ENCODE measurements at regions not wholly inside any gene's neighbourhood (a gene's known extent, or its start where the extent isn't known, plus 50 kb on each side); places are given as distances from the start of the nearest gene placed in this dataset.
"Not testable (repeated sequence)": the region's sequence is repeated elsewhere in the genome, so short reads cannot be mapped to it uniquely, and the experiment has no call there.

- H3K4me2 ChIP-seq (ENCODE audit: low read length), result no peak overlapping the region
- H3K27ac ChIP-seq (ENCODE audit: low read depth, low read length, poor library complexity, severe bottlenecking), result no peak overlapping the region
- H3K4me1 ChIP-seq (ENCODE audit: insufficient read depth, low read length, severe bottlenecking), result no peaks in the 10 kb centered on the region
- no peak for TF ChIP-seq CTCF (IDR thresholded peaks at IDR 0.05; ENCODE audit: low read length)
- TF ChIP-seq EZH2 (IDR thresholded peaks at IDR 0.05; ENCODE audit: borderline replicate concordance, low read length), result no peak
- no peaks in the 10 kb centered on the region for H3K79me2 ChIP-seq (ENCODE audit: insufficient read depth, low read length)
- H3K9ac ChIP-seq (ENCODE audit: low read length), result no peak overlapping the region
- no peak overlapping the region for H2AFZ ChIP-seq (ENCODE audit: low read length)
- H4K20me1 ChIP-seq (ENCODE audit: insufficient read depth, low read length), result no peaks in the 10 kb centered on the region
- 0 out of 2 replicates have a peak, but pooled peaks cover 2% of the 10 kb centered on the region for H3K9me3 ChIP-seq (ENCODE audit: low read length)
- H3F3A ChIP-seq (ENCODE audit: insufficient read depth, low read length), result no peaks in the 10 kb centered on the region
- H3K4me3 ChIP-seq (ENCODE audit: low read depth, low read length, poor library complexity, severe bottlenecking), result no peak overlapping the region
- no peaks in the 10 kb centered on the region for H3K9me2 ChIP-seq (ENCODE audit: low read depth, low read length)
- H3K36me3 ChIP-seq (ENCODE audit: insufficient read depth, low read length), result no peaks in the 10 kb centered on the region
- H3K27me3 ChIP-seq (ENCODE audit: insufficient read depth, low read length), result no peaks in the 10 kb centered on the region; the same call in 1 of the 2 replicates
Measured at GRCh38 chr14:58992935-58993334, 195.5 kb upstream of the DAAM1 start.

DNA sequence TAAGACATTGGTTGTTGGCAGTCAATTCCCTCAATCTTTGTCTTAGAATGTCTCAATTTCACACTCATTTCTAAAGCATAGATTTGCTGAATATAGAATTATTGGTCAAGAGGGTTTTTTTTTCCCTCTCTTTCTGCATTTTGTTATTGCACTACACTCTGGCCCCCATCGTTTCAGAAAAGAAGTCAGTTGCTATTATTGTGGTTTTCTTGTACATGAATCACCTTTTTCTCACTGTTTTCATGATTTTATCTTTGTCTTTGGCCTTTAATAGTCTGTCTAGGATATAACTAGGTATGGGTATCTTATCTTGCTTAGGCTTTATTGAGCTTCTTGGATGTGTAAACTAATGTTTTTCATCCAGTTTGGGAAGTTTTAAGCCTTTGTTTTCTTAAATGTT is 194.3 kb upstream of the DAAM1 start:
- no peaks in the 10 kb centered on the region for H3K36me3 ChIP-seq (ENCODE audit: insufficient read depth, low read length)
- H3K9me3 ChIP-seq (ENCODE audit: low read length), result 0 out of 2 replicates have a peak, but pooled peaks cover 2% of the 10 kb centered on the region
- no peaks in the 10 kb centered on the region for H3K27me3 ChIP-seq (ENCODE audit: insufficient read depth, low read length)
- H2AFZ ChIP-seq (ENCODE audit: low read length), result no peak overlapping the region
- TF ChIP-seq CTCF (IDR thresholded peaks at IDR 0.05; ENCODE audit: low read length), result no peak
- TF ChIP-seq EZH2 (IDR thresholded peaks at IDR 0.05; ENCODE audit: borderline replicate concordance, low read length), result no peak
- no peak overlapping the region for H3K4me3 ChIP-seq (ENCODE audit: low read depth, low read length, poor library complexity, severe bottlenecking)
- H3K9me2 ChIP-seq (ENCODE audit: low read depth, low read length), result no peaks in the 10 kb centered on the region
- no peak overlapping the region for H3K4me2 ChIP-seq (ENCODE audit: low read length)
- no peaks in the 10 kb centered on the region for H3F3A ChIP-seq (ENCODE audit: insufficient read depth, low read length)
- H3K27ac ChIP-seq (ENCODE audit: low read depth, low read length, poor library complexity, severe bottlenecking), result no peak overlapping the region
- H3K4me1 ChIP-seq (ENCODE audit: insufficient read depth, low read length, severe bottlenecking), result no peaks in the 10 kb centered on the region
- H3K9ac ChIP-seq (ENCODE audit: low read length), result no peak overlapping the region
- no peaks in the 10 kb centered on the region for H3K79me2 ChIP-seq (ENCODE audit: insufficient read depth, low read length)
- no peaks in the 10 kb centered on the region for H4K20me1 ChIP-seq (ENCODE audit: insufficient read depth, low read length)

GRCh38 chr14:59004012-59004411 is 184.5 kb upstream of the DAAM1 start:
- no peak for TF ChIP-seq CTCF (IDR thresholded peaks at IDR 0.05; ENCODE audit: low read length)
- no peak for TF ChIP-seq EZH2 (IDR thresholded peaks at IDR 0.05; ENCODE audit: borderline replicate concordance, low read length)
- no peaks in the 10 kb centered on the region for H3K36me3 ChIP-seq (ENCODE audit: insufficient read depth, low read length)
- no peaks in the 10 kb centered on the region for H3F3A ChIP-seq (ENCODE audit: insufficient read depth, low read length)
- H4K20me1 ChIP-seq (ENCODE audit: insufficient read depth, low read length), result no peaks in the 10 kb centered on the region
- H3K9ac ChIP-seq (ENCODE audit: low read length), result no peak overlapping the region
- H3K4me3 ChIP-seq (ENCODE audit: low read depth, low read length, poor library complexity, severe bottlenecking), result no peak overlapping the region
- H3K27me3 ChIP-seq (ENCODE audit: insufficient read depth, low read length), result no peaks in the 10 kb centered on the region
- 0 out of 2 replicates have a peak, but pooled peaks cover 3% of the 10 kb centered on the region for H3K9me3 ChIP-seq (ENCODE audit: low read length)
- no peak overlapping the region for H3K27ac ChIP-seq (ENCODE audit: low read depth, low read length, poor library complexity, severe bottlenecking)
- H3K79me2 ChIP-seq (ENCODE audit: insufficient read depth, low read length), result no peaks in the 10 kb centered on the region
- no peaks in the 10 kb centered on the region for H3K9me2 ChIP-seq (ENCODE audit: low read depth, low read length)
- H3K4me2 ChIP-seq (ENCODE audit: low read length), result no peak overlapping the region
- no peaks in the 10 kb centered on the region for H3K4me1 ChIP-seq (ENCODE audit: insufficient read depth, low read length, severe bottlenecking)
- H2AFZ ChIP-seq (ENCODE audit: low read length), result no peak overlapping the region

DNA sequence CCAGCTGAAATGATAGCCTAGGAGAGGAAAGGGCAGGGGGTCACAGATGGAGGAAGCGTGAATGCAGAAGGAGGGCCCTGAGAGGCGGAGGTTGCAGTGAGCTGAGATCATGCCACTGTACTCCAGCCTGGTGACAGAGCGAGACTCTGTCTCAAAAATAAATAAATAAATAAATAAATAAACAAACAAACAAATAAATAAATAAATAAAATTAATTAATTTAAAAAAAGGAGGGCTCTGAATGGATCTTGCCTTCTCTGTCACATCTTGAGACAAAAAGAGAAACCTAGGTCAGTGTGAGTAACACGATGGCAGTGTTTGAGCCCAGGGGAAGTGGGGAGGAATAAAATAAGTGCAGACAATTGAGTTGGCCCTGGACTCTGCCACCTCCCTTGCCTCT is 182.3 kb upstream of the DAAM1 start:
- not testable (repeated sequence) for H3K9ac ChIP-seq (ENCODE audit: low read length); H4K20me1 ChIP-seq (ENCODE audit: insufficient read depth, low read length); H3K36me3 ChIP-seq (ENCODE audit: insufficient read depth, low read length); H3K4me3 ChIP-seq (ENCODE audit: low read depth, low read length, poor library complexity, severe bottlenecking); H3F3A ChIP-seq (ENCODE audit: insufficient read depth, low read length); H3K4me1 ChIP-seq (ENCODE audit: insufficient read depth, low read length, severe bottlenecking); H3K9me3 ChIP-seq (ENCODE audit: low read length); H3K27me3 ChIP-seq (ENCODE audit: insufficient read depth, low read length); H3K4me2 ChIP-seq (ENCODE audit: low read length); H3K27ac ChIP-seq (ENCODE audit: low read depth, low read length, poor library complexity, severe bottlenecking); H3K9me2 ChIP-seq (ENCODE audit: low read depth, low read length); H2AFZ ChIP-seq (ENCODE audit: low read length); H3K79me2 ChIP-seq (ENCODE audit: insufficient read depth, low read length)

Data from OCI-LY1 (cell line).